DND-41 (cell line): ENCODE measurements at regions not wholly inside any gene's neighbourhood (a gene's known extent, or its start where the extent isn't known, plus 50 kb on each side); places are given as distances from the start of the nearest gene placed in this dataset.

Experiments used
- ATAC-seq: fragments of 200-7000 bp; cut with Tn5 transposase; 3 replicates; pipeline ENCODE4 v1.9.1; 2021; ENCODE audit warnings: low read depth; ENCODE audit not compliant: insufficient read depth
- DNase-seq: peaks from one replicate; pipeline ENCODE4 v3.0.0-alpha.2; 2020
- H2AFZ ChIP-seq: 2 replicates; pipeline ENCODE4 v1.6.0; 2012; ENCODE audit warnings: low read depth, low read length
- H3K27ac ChIP-seq: 2 replicates; pipeline ENCODE4 v1.5.1; 2012; ENCODE audit warnings: low read length, inconsistent platforms
- H3K27me3 ChIP-seq: fragments of 200-600 bp; sonication (generic); 2 replicates; pipeline ENCODE4 v1.6.0; 2012; ENCODE audit warnings: low read length, mild to moderate bottlenecking, inconsistent platforms; ENCODE audit not compliant: insufficient read depth, poor library complexity
- H3K36me3 ChIP-seq: 2 replicates; pipeline ENCODE4 v1.5.1; 2012; ENCODE audit warnings: low read length, inconsistent platforms; ENCODE audit not compliant: insufficient read depth
- H3K4me1 ChIP-seq: 2 replicates; pipeline ENCODE4 v1.5.1; 2012; ENCODE audit warnings: mild to moderate bottlenecking, low read length; ENCODE audit not compliant: insufficient read depth
- H3K4me2 ChIP-seq: 2 replicates; pipeline ENCODE4 v1.6.0; 2012; ENCODE audit warnings: mild to moderate bottlenecking, moderate library complexity, low read length, inconsistent platforms; ENCODE audit not compliant: insufficient read depth
- H3K4me3 ChIP-seq, 2 experiments: fragments of 200-600 bp in 1 of 2; shearing (Covaris generic) in 1 of 2; 2 replicates each; pipeline ENCODE4 v1.5.1; 2012 to 2016; ENCODE audit warnings: inconsistent platforms in 2 of 2, low read length in 2 of 2, mild to moderate bottlenecking in 2 of 2, low read depth in 1 of 2, moderate library complexity in 1 of 2
- H3K79me2 ChIP-seq: 2 replicates; pipeline ENCODE4 v1.6.0; 2012; ENCODE audit warnings: low read length, inconsistent platforms; ENCODE audit not compliant: insufficient read depth
- H3K9ac ChIP-seq: 2 replicates; pipeline ENCODE4 v1.6.0; 2012; ENCODE audit warnings: low read depth, mild to moderate bottlenecking, inconsistent platforms, low read length, moderate library complexity
- H3K9me3 ChIP-seq: 2 replicates; pipeline ENCODE4 v1.5.1; 2012; ENCODE audit warnings: low read length, moderate library complexity, mild to moderate bottlenecking, inconsistent platforms; ENCODE audit not compliant: insufficient read depth, severe bottlenecking
- H4K20me1 ChIP-seq: 2 replicates; pipeline ENCODE4 v1.6.0; 2012; ENCODE audit warnings: low read length; ENCODE audit not compliant: insufficient read depth
- CTCF ChIP-seq: IDR thresholded peaks from 2 replicates; pipeline ENCODE4 v1.5.1; 2012; ENCODE audit warnings: borderline replicate concordance, low read length, moderate library complexity, mild to moderate bottlenecking; ENCODE audit not compliant: poor library complexity, severe bottlenecking; ENCODE audit errors: extremely low read depth
- EZH2 ChIP-seq: IDR thresholded peaks from 3 replicates; pipeline ENCODE4 v1.6.1; 2012; ENCODE audit warnings: borderline replicate concordance, low read depth, mild to moderate bottlenecking, moderate library complexity, low read length, inconsistent platforms; ENCODE audit not compliant: severe bottlenecking

- Histone ChIP-seq H3K27me3 (no peaks in the 10 kb centered on the region), H3K4me2 (no peak overlapping the region), H4K20me1 (no peaks in the 10 kb centered on the region), H3K9ac (no peak overlapping the region), H3K36me3 (no peaks in the 10 kb centered on the region), H2AFZ (no peak overlapping the region), H3K79me2 (no peaks in the 10 kb centered on the region), H3K4me3 (no peak overlapping the region), H3K4me1 (no peaks in the 10 kb centered on the region), H3K9me3 (no peaks in the 10 kb centered on the region), H3K27ac (no peak overlapping the region)
- ATAC-seq (0 out of 3 replicates have a peak, but pooled peaks have one; percentile 24), DNase-seq (no peak)
- TF ChIP-seq EZH2 (no peak), CTCF (no peak)
Measured at GRCh38 chr4:97238956-97239666, 904.2 kb downstream of the STPG2 start.

DNA sequence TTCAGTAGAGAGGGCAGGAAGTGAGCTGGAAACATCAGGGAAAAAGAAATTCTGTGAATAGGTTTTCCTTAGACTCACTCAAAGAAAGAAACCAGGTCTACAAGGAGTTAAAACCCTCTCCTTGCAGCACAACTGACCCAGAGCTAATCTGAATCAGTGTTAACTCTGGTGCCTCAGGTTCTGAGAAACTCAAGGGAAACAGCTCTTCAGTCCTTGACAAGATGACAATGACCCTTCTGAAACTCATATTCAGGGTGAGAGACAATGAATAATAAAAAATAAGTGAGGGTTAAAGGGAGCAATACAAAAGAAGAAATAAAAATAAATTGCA lies 903.6 kb downstream of the STPG2 start:
- no peak overlapping the region for H3K4me3 ChIP-seq
- TF ChIP-seq CTCF (no peak), EZH2 (no peak)

GRCh38 chr4:97252615-97253154 lies 890.6 kb downstream of the STPG2 start:
- no peak for ATAC-seq
- TF ChIP-seq EZH2 (no peak), CTCF (no peak)
- H3K27ac ChIP-seq = no peak overlapping the region
- H3K9ac ChIP-seq = no peak overlapping the region
- H2AFZ ChIP-seq = no peak overlapping the region
- no peak for DNase-seq
- H3K36me3 ChIP-seq = no peaks in the 10 kb centered on the region
- H3K27me3 ChIP-seq = no peaks in the 10 kb centered on the region
- H3K9me3 ChIP-seq = no peaks in the 10 kb centered on the region
- no peaks in the 10 kb centered on the region for H3K79me2 ChIP-seq
- H4K20me1 ChIP-seq = no peaks in the 10 kb centered on the region
- no peak overlapping the region for H3K4me3 ChIP-seq
- no peak overlapping the region for H3K4me2 ChIP-seq
- H3K4me1 ChIP-seq = no peaks in the 10 kb centered on the region

More for the DNA sequence above, 903.6 kb downstream of the STPG2 start:
- H3K9me3 ChIP-seq = no peaks in the 10 kb centered on the region
- H3K4me2 ChIP-seq = no peak overlapping the region
- ATAC-seq (no peak), DNase-seq (no peak)
- H4K20me1 ChIP-seq = no peaks in the 10 kb centered on the region
- H3K27ac ChIP-seq = no peak overlapping the region
- H3K79me2 ChIP-seq = no peaks in the 10 kb centered on the region
- H2AFZ ChIP-seq = no peak overlapping the region
- H3K36me3 ChIP-seq = no peaks in the 10 kb centered on the region
- H3K27me3 ChIP-seq = no peaks in the 10 kb centered on the region
- H3K9ac ChIP-seq = no peak overlapping the region
- no peaks in the 10 kb centered on the region for H3K4me1 ChIP-seq
